Suprapubic skin (tissue), 4 donors: ENCODE measurements at regions not wholly inside any gene's neighbourhood (a gene's known extent, or its start where the extent isn't known, plus 50 kb on each side); places are given as distances from the start of the nearest gene placed in this dataset.

Experiments used
- DNase-seq, 2 donors: peaks; one replicate each; pipeline ENCODE4 v3.0.0-alpha.2; 2019; ENCODE audit warnings: low spot score in 2 of 2
- H3K27ac ChIP-seq: fragments of 200-600 bp; sonication (generic); one replicate; pipeline ENCODE4 v1.5.1; 2019
- H3K27me3 ChIP-seq: fragments of 200-600 bp; sonication (generic); one replicate; pipeline ENCODE4 v1.5.1; 2019
- H3K36me3 ChIP-seq: fragments of 200-600 bp; sonication (generic); one replicate; pipeline ENCODE4 v1.5.1; 2019
- H3K4me1 ChIP-seq: fragments of 200-600 bp; sonication (generic); one replicate; pipeline ENCODE4 v1.5.1; 2019
- H3K4me3 ChIP-seq: fragments of 200-600 bp; sonication (generic); one replicate; pipeline ENCODE4 v1.5.1; 2019; ENCODE audit warnings: mild to moderate bottlenecking
- H3K9me3 ChIP-seq: fragments of 200-600 bp; sonication (generic); one replicate; pipeline ENCODE4 v1.5.1; 2019
- CTCF ChIP-seq, 2 donors: fragments of 200-600 bp in 1 of 2; fragments of 450-650 bp in 1 of 2; sonication (generic) in 1 of 2; IDR thresholded peaks; one replicate each; pipeline ENCODE4 v1.5.1; 2016 to 2019; ENCODE audit warnings: antibody characterized with exemption in 2 of 2, mild to moderate bottlenecking in 1 of 2, moderate library complexity in 1 of 2
- EP300 ChIP-seq: sonication (generic); formaldehyde crosslinking; IDR thresholded peaks from one replicate; pipeline ENCODE4 v1.6.1; 2017; ENCODE audit warnings: antibody characterized with exemption
- POLR2A ChIP-seq, 2 donors: fragments of 450-650 bp; IDR thresholded peaks; one replicate each; pipeline ENCODE4 v1.6.1; 2017; ENCODE audit warnings: antibody characterized with exemption in 2 of 2, mild to moderate bottlenecking in 2 of 2, moderate library complexity in 2 of 2
- POLR2AphosphoS5 ChIP-seq, 3 donors: sonication (generic); formaldehyde crosslinking; IDR thresholded peaks; one replicate each; pipeline ENCODE4 v1.6.1; 2017; ENCODE audit warnings: antibody characterized with exemption in 3 of 3
- WGBS: methylation state at CpG from one replicate; pipeline ENCODE4 v1.1.5; 2018; 5-methylcytosine and 5-hydroxymethylcytosine counted together

- WGBS = 77% methylated on average over 3 of the region's 3 CpGs
- Histone ChIP-seq H3K27me3 (no peaks in the 10 kb centered on the region), H3K27ac (no peak overlapping the region), H3K36me3 (no peaks in the 10 kb centered on the region), H3K9me3 (no peaks in the 10 kb centered on the region), H3K4me1 (no peaks in the 10 kb centered on the region), H3K4me3 (no peak overlapping the region)
- no peak for TF ChIP-seq POLR2A (IDR thresholded peaks at IDR 0.05)
- no peak for DNase-seq
Measured at GRCh38 chr20:4441871-4442270, 192.8 kb upstream of the ADRA1D start.

GRCh38 chr20:4441191-4441590 lies 192.1 kb upstream of the ADRA1D start:
- no peaks in the 10 kb centered on the region for H3K9me3 ChIP-seq
- H3K36me3 ChIP-seq = no peaks in the 10 kb centered on the region
- TF ChIP-seq CTCF (IDR thresholded peaks at IDR 0.05) (no peak), EP300 (no peak), POLR2AphosphoS5 (IDR thresholded peaks at IDR 0.05) (no peak), POLR2A (IDR thresholded peaks at IDR 0.05) (no peak)
- no peak overlapping the region for H3K27ac ChIP-seq
- H3K27me3 ChIP-seq = no peaks in the 10 kb centered on the region
- no peak for DNase-seq
- 68% methylated on average over 2 of the region's 2 CpGs for WGBS
- H3K4me1 ChIP-seq = no peaks in the 10 kb centered on the region
- no peak overlapping the region for H3K4me3 ChIP-seq

GRCh38 chr20:4439461-4439860 lies 190.4 kb upstream of the ADRA1D start:
- Histone ChIP-seq H3K36me3 (no peaks in the 10 kb centered on the region), H3K27me3 (no peaks in the 10 kb centered on the region), H3K4me3 (no peak overlapping the region), H3K27ac (no peak overlapping the region), H3K4me1 (no peaks in the 10 kb centered on the region), H3K9me3 (no peaks in the 10 kb centered on the region)
- DNase-seq = no peak
- WGBS = 67% methylated on average over 5 of the region's 5 CpGs
- TF ChIP-seq CTCF (IDR thresholded peaks at IDR 0.05) (no peak), EP300 (no peak), POLR2AphosphoS5 (IDR thresholded peaks at IDR 0.05) (no peak), POLR2A (IDR thresholded peaks at IDR 0.05) (no peak)

- no peaks in the 10 kb centered on the region for H3K9me3 ChIP-seq
- H3K4me3 ChIP-seq = no peak overlapping the region
- no peak for DNase-seq
- TF ChIP-seq EP300 (no peak), POLR2A (IDR thresholded peaks at IDR 0.05) (no peak), POLR2AphosphoS5 (IDR thresholded peaks at IDR 0.05) (no peak), CTCF (IDR thresholded peaks at IDR 0.05) (no peak)
- no peak overlapping the region for H3K27ac ChIP-seq
- no peaks in the 10 kb centered on the region for H3K36me3 ChIP-seq
- 58% methylated on average over 1 of the region's 1 CpG for WGBS
- H3K4me1 ChIP-seq = no peaks in the 10 kb centered on the region
- no peaks in the 10 kb centered on the region for H3K27me3 ChIP-seq
Measured at GRCh38 chr20:4437131-4437530, 188.0 kb upstream of the ADRA1D start.

GRCh38 chr20:4435671-4436455 lies 186.8 kb upstream of the ADRA1D start:
- Histone ChIP-seq H3K27me3 (no peaks in the 10 kb centered on the region), H3K4me3 (no peak overlapping the region), H3K4me1 (no peaks in the 10 kb centered on the region), H3K36me3 (no peaks in the 10 kb centered on the region), H3K9me3 (no peaks in the 10 kb centered on the region), H3K27ac (no peak overlapping the region)
- TF ChIP-seq CTCF (IDR thresholded peaks at IDR 0.05) (no peak), EP300 (no peak), POLR2A (IDR thresholded peaks at IDR 0.05) (no peak), POLR2AphosphoS5 (IDR thresholded peaks at IDR 0.05) (no peak)
- WGBS = 69% methylated on average over 6 of the region's 6 CpGs
- no peak for DNase-seq

GRCh38 chr20:4435225-4435624 lies 186.1 kb upstream of the ADRA1D start:
- H3K27me3 ChIP-seq = no peaks in the 10 kb centered on the region
- no peaks in the 10 kb centered on the region for H3K9me3 ChIP-seq
- no peaks in the 10 kb centered on the region for H3K4me1 ChIP-seq
- no peak for TF ChIP-seq CTCF (IDR thresholded peaks at IDR 0.05)
- TF ChIP-seq EP300 = no peak
- TF ChIP-seq POLR2A (IDR thresholded peaks at IDR 0.05) = no peak
- no peak for TF ChIP-seq POLR2AphosphoS5 (IDR thresholded peaks at IDR 0.05)
- WGBS = 50% methylated on average over 1 of the region's 1 CpG
- DNase-seq = no peak
- H3K36me3 ChIP-seq = no peaks in the 10 kb centered on the region
- no peak overlapping the region for H3K4me3 ChIP-seq
- H3K27ac ChIP-seq = no peak overlapping the region
